GM12878 (cell line): ENCODE measurements at regions not wholly inside any gene's neighbourhood (a gene's known extent, or its start where the extent isn't known, plus 50 kb on each side); places are given as distances from the start of the nearest gene placed in this dataset.

ENCODE experiments used
- CTCF ChIP-seq, 3 experiments: IDR thresholded peaks in 2 of 3; conservative IDR thresholded peaks in 1 of 3; 2 replicates each; pipeline ENCODE4 v1.5.1; 2011; ENCODE audit warnings: low read depth in 3 of 3, low read length in 3 of 3, mild to moderate bottlenecking in 3 of 3, control low read depth in 2 of 3, moderate library complexity in 2 of 3, inconsistent platforms in 1 of 3, mixed read lengths in 1 of 3; ENCODE audit not compliant: control insufficient read depth in 2 of 3, insufficient read depth in 1 of 3; ENCODE audit errors: extremely low read depth in 1 of 3
- POLR2A ChIP-seq: IDR thresholded peaks from 2 replicates; pipeline ENCODE4 v1.6.1; 2011; ENCODE audit warnings: low read depth, mild to moderate bottlenecking, low read length
- RELA ChIP-seq: fragments of 450-650 bp; IDR thresholded peaks from 2 replicates; pipeline ENCODE4 v1.8.0; 2014; ENCODE audit warnings: borderline replicate concordance; ENCODE audit not compliant: partially characterized antibody
- SMC3 ChIP-seq: IDR thresholded peaks from 2 replicates; pipeline ENCODE4 v1.6.1; 2011; ENCODE audit warnings: low read length, improper control_type of control experiment, borderline replicate concordance

DNA sequence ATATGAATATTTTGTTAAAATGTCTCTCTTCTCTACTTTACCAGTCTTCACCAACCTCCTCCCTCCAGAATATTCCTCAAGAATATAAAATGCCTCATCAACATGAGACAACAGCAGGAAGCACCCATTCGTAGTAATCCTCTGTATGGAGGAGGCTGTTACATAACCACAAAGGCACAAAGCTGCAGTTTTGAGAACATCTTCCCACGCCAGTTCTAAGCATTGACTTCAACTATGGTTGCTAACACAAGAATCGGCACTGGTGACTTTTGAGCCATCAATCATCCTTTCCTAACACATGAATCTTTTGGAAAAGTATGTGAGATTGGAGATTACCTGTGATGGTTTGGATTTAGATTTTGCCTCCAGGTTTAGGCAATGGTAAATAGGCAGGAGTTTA is 54.9 kb upstream of the CYP1B1 start:
- no peak for TF ChIP-seq CTCF (IDR thresholded peaks at IDR 0.05 in 2 of 3, conservative IDR thresholded peaks at IDR 0.05 in 1 of 3; ENCODE audit: control insufficient read depth in 2 of 3, extremely low read depth in 1 of 3, insufficient read depth in 1 of 3, low read depth in 3 of 3, low read length in 3 of 3)
- no peak for TF ChIP-seq RELA
- no peak for TF ChIP-seq POLR2A
- no peak for TF ChIP-seq SMC3
